ENCODE measurements at regions not wholly inside any gene's neighbourhood (a gene's known extent, or its start where the extent isn't known, plus 50 kb on each side); places are given as distances from the start of the nearest gene placed in this dataset.

DNA sequence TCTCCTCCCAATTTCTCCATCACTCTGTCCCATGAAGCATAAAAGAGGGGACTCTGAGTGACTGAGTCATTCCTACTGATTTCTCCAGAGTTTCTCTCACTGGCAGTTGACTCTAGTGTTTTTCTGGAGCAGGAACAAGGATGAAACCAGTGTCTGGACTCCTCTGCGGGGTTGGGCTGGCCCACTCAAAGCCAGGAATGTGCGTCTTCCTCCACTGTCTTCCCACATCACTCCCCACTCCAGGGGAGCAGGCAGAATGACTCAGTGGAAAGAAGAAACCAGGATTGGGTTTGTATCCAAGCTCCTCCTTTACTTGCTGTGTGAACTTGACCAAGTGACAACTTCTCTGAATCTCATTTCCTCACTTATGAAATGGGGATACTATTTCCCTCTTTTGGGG lies 497.5 kb upstream of the SALL1 start:
- Histone ChIP-seq H3K4me3 (no peak overlapping the region), H3K27me3 (no peaks in the 10 kb centered on the region), H3K36me3 (no peaks in the 10 kb centered on the region), H3K9me3 (peaks cover 0 to 14% of the 10 kb centered on the region in 2 donors), H3K27ac (no peak overlapping the region), H3K4me1 (no peaks in the 10 kb centered on the region)
- DNase-seq (ENCODE audit: low spot score) = no peak
- TF ChIP-seq, protein P1, sequence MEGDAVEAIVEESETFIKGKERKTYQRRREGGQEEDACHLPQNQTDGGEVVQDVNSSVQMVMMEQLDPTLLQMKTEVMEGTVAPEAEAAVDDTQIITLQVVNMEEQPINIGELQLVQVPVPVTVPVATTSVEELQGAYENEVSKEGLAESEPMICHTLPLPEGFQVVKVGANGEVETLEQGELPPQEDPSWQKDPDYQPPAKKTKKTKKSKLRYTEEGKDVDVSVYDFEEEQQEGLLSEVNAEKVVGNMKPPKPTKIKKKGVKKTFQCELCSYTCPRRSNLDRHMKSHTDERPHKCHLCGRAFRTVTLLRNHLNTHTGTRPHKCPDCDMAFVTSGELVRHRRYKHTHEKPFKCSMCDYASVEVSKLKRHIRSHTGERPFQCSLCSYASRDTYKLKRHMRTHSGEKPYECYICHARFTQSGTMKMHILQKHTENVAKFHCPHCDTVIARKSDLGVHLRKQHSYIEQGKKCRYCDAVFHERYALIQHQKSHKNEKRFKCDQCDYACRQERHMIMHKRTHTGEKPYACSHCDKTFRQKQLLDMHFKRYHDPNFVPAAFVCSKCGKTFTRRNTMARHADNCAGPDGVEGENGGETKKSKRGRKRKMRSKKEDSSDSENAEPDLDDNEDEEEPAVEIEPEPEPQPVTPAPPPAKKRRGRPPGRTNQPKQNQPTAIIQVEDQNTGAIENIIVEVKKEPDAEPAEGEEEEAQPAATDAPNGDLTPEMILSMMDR (IDR thresholded peaks at IDR 0.05) = no peak

DNA sequence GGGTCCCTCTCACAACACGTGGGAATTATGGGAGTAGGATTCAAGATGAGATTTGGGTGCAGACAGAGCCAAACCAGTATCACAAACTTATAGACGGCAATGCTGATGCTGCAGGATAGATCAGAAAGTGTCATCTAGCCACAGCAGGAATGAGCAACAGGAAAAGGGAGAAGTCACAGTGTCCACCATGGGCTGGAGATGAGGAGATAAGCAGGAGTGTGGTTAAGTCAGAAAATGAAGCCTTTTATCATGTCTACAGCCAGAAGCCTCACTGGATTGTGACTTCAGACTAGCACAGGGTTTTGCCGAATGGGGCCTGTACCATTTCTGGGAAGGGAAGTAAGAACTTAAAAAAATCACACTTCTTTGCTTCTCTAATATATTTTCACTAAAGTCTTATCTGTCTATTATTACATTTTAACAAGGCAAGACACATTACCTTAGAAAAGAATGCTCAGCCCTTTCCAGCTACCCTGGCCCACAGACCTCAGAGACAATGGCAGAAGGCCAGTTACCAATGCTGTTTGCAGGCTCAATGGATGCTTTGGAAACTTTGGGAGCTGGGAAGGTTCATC lies 490.2 kb upstream of the SALL1 start:
- no peak for DNase-seq (ENCODE audit: low spot score)
- TF ChIP-seq, protein P1 (IDR thresholded peaks at IDR 0.05) = no peak
- Histone ChIP-seq H3K36me3 (no peaks in the 10 kb centered on the region), H3K4me1 (no peaks in the 10 kb centered on the region), H3K4me3 (no peak overlapping the region), H3K27me3 (no peaks in the 10 kb centered on the region), H3K27ac (no peak overlapping the region), H3K9me3 (no peaks in the 10 kb centered on the region)

- TF ChIP-seq, protein P1 (IDR thresholded peaks at IDR 0.05) = no peak
- no peaks in the 10 kb centered on the region for H3K27me3 ChIP-seq
- H3K4me1 ChIP-seq = no peaks in the 10 kb centered on the region
- no peak overlapping the region for H3K27ac ChIP-seq
- H3K9me3 ChIP-seq = no peaks in the 10 kb centered on the region
- DNase-seq (ENCODE audit: low spot score) = no peak
- no peak overlapping the region for H3K4me3 ChIP-seq
- no peaks in the 10 kb centered on the region for H3K36me3 ChIP-seq
Observed at GRCh38 chr16:51640196-51640595, 489.1 kb upstream of the SALL1 start.

DNA sequence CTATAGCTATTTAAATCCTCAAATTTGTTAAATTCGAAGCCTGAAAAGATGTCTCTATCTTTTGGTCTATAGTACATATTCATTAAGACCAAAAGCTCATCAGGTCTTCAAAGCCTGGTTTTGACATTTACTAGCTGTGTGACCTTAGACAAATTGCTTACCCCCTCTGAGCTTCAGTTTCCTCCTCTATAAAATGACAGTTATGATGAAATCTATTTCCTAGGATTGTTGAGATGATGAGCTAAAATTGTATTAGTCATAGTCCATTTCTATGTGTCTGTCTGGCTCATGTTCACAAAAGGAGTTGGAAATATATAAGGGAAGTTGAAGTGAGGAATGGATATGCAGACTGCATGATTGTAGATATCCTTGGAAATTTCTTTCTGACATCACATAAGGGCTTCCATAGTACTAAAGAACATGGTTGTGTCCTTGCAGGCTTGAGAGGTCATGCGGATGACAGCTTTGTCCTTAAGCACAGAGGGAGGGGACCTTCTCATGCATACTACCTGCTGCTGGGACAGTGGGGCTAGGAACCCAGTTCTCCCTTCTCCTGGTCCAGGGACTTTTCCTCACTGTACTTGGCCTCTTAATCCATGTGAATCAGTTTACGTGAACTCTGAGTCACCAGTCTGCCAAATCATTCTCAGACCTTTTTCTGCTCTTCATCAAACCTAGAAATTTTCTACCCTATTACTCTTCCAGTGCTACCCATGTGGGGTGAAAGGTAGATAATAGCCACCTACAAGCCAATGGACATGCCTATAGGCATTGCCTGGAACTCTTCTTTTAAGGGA lies 487.5 kb upstream of the SALL1 start:
- H3K9me3 ChIP-seq = no peaks in the 10 kb centered on the region
- no peak overlapping the region for H3K27ac ChIP-seq
- TF ChIP-seq, protein P1 (IDR thresholded peaks at IDR 0.05) = no peak
- no peaks in the 10 kb centered on the region for H3K36me3 ChIP-seq
- no peak overlapping the region for H3K4me3 ChIP-seq
- no peaks in the 10 kb centered on the region for H3K4me1 ChIP-seq
- H3K27me3 ChIP-seq = no peaks in the 10 kb centered on the region
- no peak for DNase-seq (ENCODE audit: low spot score)

GRCh38 chr16:51637770-51638094 lies 486.7 kb upstream of the SALL1 start:
- TF ChIP-seq, protein P1 (IDR thresholded peaks at IDR 0.05) = no peak
- Histone ChIP-seq H3K36me3 (no peaks in the 10 kb centered on the region), H3K4me3 (no peak overlapping the region), H3K27me3 (no peaks in the 10 kb centered on the region), H3K9me3 (no peaks in the 10 kb centered on the region), H3K4me1 (no peaks in the 10 kb centered on the region), H3K27ac (no peak overlapping the region)
- DNase-seq (ENCODE audit: low spot score) = no peak
